PC-9 (cell line): ENCODE measurements at regions not wholly inside any gene's neighbourhood (a gene's known extent, or its start where the extent isn't known, plus 50 kb on each side); places are given as distances from the start of the nearest gene placed in this dataset.

Experiments used
- EZH2 ChIP-seq: fragments of 200-600 bp; sonication (generic); IDR thresholded peaks from 2 replicates; pipeline ENCODE4 v1.8.0; 2017; ENCODE audit warnings: antibody characterized with exemption, low read depth
- TF ChIP-seq, protein P1 (sequence below): fragments of 200-600 bp; sonication (generic); conservative IDR thresholded peaks from 2 replicates; pipeline ENCODE4 v1.6.1; 2017; ENCODE audit warnings: mixed run types, antibody characterized with exemption, mild to moderate bottlenecking, moderate library complexity

- TF ChIP-seq, protein P1, sequence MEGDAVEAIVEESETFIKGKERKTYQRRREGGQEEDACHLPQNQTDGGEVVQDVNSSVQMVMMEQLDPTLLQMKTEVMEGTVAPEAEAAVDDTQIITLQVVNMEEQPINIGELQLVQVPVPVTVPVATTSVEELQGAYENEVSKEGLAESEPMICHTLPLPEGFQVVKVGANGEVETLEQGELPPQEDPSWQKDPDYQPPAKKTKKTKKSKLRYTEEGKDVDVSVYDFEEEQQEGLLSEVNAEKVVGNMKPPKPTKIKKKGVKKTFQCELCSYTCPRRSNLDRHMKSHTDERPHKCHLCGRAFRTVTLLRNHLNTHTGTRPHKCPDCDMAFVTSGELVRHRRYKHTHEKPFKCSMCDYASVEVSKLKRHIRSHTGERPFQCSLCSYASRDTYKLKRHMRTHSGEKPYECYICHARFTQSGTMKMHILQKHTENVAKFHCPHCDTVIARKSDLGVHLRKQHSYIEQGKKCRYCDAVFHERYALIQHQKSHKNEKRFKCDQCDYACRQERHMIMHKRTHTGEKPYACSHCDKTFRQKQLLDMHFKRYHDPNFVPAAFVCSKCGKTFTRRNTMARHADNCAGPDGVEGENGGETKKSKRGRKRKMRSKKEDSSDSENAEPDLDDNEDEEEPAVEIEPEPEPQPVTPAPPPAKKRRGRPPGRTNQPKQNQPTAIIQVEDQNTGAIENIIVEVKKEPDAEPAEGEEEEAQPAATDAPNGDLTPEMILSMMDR: no peak
- TF ChIP-seq EZH2: no peak
These were observed 142.1 kb downstream of the DYRK2 start for GRCh38 chr12:67790660-67791059.
